AG09309 (cell line): ENCODE measurements at regions not wholly inside any gene's neighbourhood (a gene's known extent, or its start where the extent isn't known, plus 50 kb on each side); places are given as distances from the start of the nearest gene placed in this dataset.

Experiments
- DNase-seq: peaks from one replicate; pipeline ENCODE4 v3.0.0-alpha.2; 2010; ENCODE audit warnings: low read depth
- H3K4me3 ChIP-seq: 2 replicates; pipeline ENCODE4 v1.5.1; 2011; ENCODE audit warnings: mild to moderate bottlenecking, low read depth, low read length, moderate library complexity; ENCODE audit not compliant: control insufficient read depth
- CTCF ChIP-seq: IDR thresholded peaks from 2 replicates; pipeline ENCODE4 v1.5.1; 2011; ENCODE audit warnings: mild to moderate bottlenecking, low read depth, low read length, inconsistent platforms; ENCODE audit not compliant: insufficient read depth, control insufficient read depth; ENCODE audit errors: missing control alignments

DNA sequence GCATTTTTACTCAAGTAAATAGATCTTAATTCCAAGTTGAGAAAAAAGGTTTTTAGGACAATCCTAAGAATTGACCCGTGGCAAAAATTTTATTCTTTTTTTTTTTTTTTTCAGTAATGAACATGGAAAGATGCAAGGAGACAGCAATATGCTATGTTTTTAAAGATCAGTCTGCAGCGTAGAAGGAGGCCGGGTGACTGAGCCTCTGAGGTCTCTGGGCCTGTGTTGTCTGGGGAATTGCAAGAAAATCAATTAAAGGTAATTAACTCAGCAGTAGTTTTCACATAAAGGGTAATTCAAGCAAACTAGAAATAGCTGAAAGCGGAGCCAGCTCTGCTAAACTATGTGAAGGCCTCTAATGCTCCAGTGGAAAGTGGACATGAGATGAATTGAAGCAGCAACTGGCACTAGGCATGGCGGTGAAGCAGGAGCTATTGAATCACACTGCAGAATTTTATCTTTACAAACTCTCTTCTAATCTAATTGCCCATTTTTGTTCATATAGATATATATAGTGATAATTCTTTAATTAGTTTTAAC is 285.2 kb upstream of the ITGA1 start:
- no peak overlapping the region for H3K4me3 ChIP-seq
- TF ChIP-seq CTCF, result no peak
- DNase-seq, result no peak

DNA sequence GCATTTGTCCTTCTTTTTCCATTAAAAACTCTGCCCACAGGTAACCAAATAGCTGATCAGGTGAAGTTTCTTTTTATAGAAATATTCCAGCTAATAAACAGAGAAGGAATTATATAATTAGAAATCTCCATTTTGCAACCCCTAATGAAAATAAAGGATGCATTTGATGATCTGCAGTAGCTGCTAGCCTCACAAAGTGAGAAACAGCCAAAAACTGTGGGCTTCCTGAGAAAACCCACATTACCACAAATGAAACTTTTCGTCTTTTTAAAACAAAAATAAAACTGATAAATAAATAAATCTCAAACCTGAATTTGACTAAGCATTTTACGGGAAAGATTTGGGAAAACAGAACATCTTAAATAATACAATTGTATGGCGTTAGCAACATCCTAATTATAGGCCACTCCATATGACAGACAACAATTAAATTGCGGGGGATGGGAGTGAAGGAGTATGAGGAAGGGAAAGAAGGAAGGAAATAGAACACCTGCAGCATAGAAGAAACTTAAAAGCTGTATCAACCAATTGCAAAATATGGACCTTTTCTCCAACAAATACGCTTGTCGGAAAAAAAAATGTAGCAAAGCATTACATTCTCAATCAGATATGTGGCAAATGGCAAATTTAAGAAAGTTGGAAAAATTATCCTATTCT is 283.0 kb upstream of the ITGA1 start:
- no peak for TF ChIP-seq CTCF
- DNase-seq, result no peak
- no peak overlapping the region for H3K4me3 ChIP-seq

DNA sequence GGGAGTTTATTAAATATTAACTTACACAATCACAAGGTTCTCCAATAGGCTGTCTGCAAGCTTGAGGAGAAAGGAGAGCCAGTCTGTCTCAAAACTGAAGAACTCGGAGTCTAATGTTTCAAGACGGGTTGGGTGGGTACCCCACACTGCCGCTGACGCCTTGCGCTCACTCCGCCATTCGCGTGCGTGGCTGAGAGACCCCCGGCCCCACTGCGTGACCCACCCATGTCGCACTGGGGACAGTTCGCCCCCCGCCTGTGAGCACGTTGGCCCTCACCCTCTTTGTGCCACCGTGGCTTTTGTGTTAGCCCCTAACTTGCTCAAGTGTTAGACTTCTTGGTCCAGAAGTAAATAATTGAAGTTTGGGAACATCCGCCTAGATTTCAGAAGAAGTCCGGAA is 270.0 kb upstream of the ITGA1 start:
- no peak for DNase-seq
- H3K4me3 ChIP-seq, result no peak overlapping the region
- no peak for TF ChIP-seq CTCF

DNA sequence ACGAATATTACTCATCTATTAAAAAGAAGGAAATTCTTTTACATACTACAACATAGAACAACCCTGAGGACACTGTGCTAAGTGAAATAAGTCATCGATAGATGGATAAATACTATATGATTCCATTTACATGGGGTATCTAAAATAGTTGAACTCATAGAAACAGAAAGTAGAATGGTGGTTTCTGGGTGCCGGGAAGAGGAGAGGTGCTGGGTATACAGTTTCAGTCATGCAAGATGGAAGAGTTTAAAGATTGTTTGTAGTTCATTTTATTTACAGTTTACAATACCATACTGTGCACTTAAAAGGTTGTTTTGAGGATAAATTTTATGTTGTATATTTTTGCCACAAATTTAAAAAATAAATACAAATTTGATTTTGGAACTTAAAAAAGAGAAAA is 267.5 kb upstream of the ITGA1 start:
- no peak for DNase-seq
- TF ChIP-seq CTCF, result no peak
- no peak overlapping the region for H3K4me3 ChIP-seq

DNA sequence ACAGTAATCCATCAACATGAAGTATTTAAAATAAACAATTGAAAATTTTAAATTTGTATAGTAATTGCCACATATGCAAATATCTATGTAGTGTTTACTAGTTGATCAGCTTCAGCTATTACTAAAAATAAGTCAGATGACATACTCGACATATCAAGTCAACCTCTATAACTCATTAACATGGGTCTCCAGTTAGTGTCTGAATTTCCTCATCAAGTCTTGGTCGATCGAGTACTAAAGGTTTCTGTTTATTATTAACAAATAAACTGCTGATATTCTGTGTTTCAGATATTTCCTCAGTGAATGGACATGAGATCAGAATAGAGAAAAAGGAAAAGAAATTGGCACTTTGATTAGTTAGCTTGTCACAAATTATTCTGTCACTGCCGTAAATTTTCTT is 266.5 kb upstream of the ITGA1 start:
- no peak for DNase-seq
- TF ChIP-seq CTCF, result no peak

DNA sequence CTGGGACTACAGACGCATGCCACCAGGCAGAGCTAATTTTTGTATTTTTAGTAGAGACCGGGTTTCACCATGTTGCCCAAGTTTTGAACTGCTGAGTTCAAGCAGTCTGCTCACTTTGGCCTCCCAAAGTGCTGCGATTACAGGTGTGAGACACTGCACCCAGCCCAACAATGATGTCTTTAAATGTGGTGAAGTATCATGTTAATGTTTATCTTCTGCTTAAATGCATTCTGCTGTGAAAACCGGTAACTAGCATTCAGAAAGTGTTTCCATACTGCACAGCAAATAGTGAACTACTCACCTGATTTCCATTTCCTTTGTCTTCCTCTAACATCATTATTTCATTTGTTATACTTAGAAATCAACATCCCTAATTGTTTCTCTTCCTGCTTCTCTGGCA is 264.0 kb upstream of the ITGA1 start:
- H3K4me3 ChIP-seq, result no peak overlapping the region
- no peak for DNase-seq
- TF ChIP-seq CTCF, result no peak

More for the DNA sequence above, 266.5 kb upstream of the ITGA1 start:
- H3K4me3 ChIP-seq, result no peak overlapping the region
